MM.1S (cell line): ENCODE measurements at regions not wholly inside any gene's neighbourhood (a gene's known extent, or its start where the extent isn't known, plus 50 kb on each side); places are given as distances from the start of the nearest gene placed in this dataset.

ENCODE experiments used
- CTCF ChIP-seq: fragments of 300-600 bp; sonication (generic); IDR thresholded peaks from 2 replicates; pipeline ENCODE4 v1.5.1; 2016; ENCODE audit warnings: antibody characterized with exemption, low read length, mixed read lengths
- EZH2 ChIP-seq: fragments of 300-600 bp; sonication (generic); optimal IDR thresholded peaks from 2 replicates; pipeline ENCODE3; 2017; ENCODE audit warnings: low read depth, mild to moderate bottlenecking, antibody characterized with exemption, low read length, mixed read lengths
- EZH2phosphoT487 ChIP-seq: fragments of 300-600 bp; sonication (generic); IDR thresholded peaks from 2 replicates; pipeline ENCODE4 v1.6.1; 2018; ENCODE audit warnings: antibody characterized with exemption, low read length

DNA sequence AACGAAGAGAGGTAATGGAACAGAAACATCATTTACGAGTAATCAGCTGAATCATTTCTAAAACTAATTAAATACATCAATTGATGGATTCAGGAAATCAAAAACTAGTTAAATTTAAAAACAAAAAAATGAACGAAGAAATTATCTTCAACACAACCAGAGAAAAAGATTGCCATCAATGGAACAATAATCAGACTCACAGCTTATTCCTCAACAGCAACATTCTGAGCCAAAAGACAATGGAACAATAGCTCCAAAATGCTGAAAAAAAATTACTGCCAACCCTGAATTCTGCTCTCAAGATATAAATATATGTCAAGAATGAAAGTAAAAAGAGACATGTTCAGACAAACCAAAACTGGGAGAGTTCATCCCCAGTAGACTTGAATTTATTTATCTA lies 65.5 kb upstream of the KLF3 start:
- TF ChIP-seq CTCF: no peak
- no peak for TF ChIP-seq EZH2phosphoT487
- TF ChIP-seq EZH2: no peak
